SK-N-SH treated with all-trans-retinoic acid at 6 μM for 48 hours (cell line): ENCODE measurements at regions not wholly inside any gene's neighbourhood (a gene's known extent, or its start where the extent isn't known, plus 50 kb on each side); places are given as distances from the start of the nearest gene placed in this dataset.

Source experiments
- ATAC-seq: fragments of 200-7000 bp; cut with Tn5 transposase; 3 replicates; pipeline ENCODE4 v1.9.1; 2020; ENCODE audit warnings: mild to moderate bottlenecking, moderate library complexity
- CREB5 ChIP-seq: fragments of 250-450 bp; sonication (Bioruptor Pico); IDR thresholded peaks from 2 replicates; pipeline ENCODE4 v1.5.1; 2020; ENCODE audit warnings: low read depth, mild to moderate bottlenecking, moderate library complexity
- CSDC2 ChIP-seq: fragments of 250-450 bp; sonication (Bioruptor Pico); IDR thresholded peaks from 2 replicates; pipeline ENCODE4 v1.5.0; 2020; ENCODE audit warnings: mild to moderate bottlenecking, moderate library complexity
- ESRRG ChIP-seq: fragments of 250-450 bp; sonication (Bioruptor Pico); IDR thresholded peaks from 2 replicates; pipeline ENCODE4 v1.6.1; 2021; ENCODE audit warnings: mild to moderate bottlenecking
- GLIS3 ChIP-seq: fragments of 250-450 bp; sonication (Bioruptor Pico); IDR thresholded peaks from 2 replicates; pipeline ENCODE4 v1.5.0; 2020; ENCODE audit warnings: mild to moderate bottlenecking, moderate library complexity
- ISL1 ChIP-seq: fragments of 250-450 bp; sonication (Bioruptor Pico); IDR thresholded peaks from 2 replicates; pipeline ENCODE4 v2.1.2; 2022; ENCODE audit warnings: mild to moderate bottlenecking, moderate library complexity
- OSR1 ChIP-seq: fragments of 250-450 bp; sonication (Bioruptor Pico); IDR thresholded peaks from 2 replicates; pipeline ENCODE4 v1.8.0; 2022; ENCODE audit warnings: moderate library complexity, mild to moderate bottlenecking, inconsistent platforms
- POU6F1 ChIP-seq: fragments of 250-450 bp; sonication (Bioruptor Pico); IDR thresholded peaks from 2 replicates; pipeline ENCODE4 v1.8.0; 2021; ENCODE audit warnings: low read depth, mild to moderate bottlenecking, moderate library complexity, borderline replicate concordance
- RARB ChIP-seq: fragments of 250-450 bp; sonication (Bioruptor Pico); IDR thresholded peaks from 2 replicates; pipeline ENCODE4 v1.8.0; 2021; ENCODE audit warnings: mild to moderate bottlenecking, moderate library complexity
- TCF4 ChIP-seq: fragments of 250-450 bp; sonication (Bioruptor Pico); IDR thresholded peaks from 2 replicates; pipeline ENCODE4 v1.8.0; 2021; ENCODE audit warnings: mild to moderate bottlenecking, moderate library complexity, borderline replicate concordance
- TSHZ2 ChIP-seq: fragments of 250-450 bp; sonication (Bioruptor Pico); IDR thresholded peaks from 2 replicates; pipeline ENCODE4 v1.5.0; 2020; ENCODE audit warnings: mild to moderate bottlenecking, moderate library complexity
- ZC3H10 ChIP-seq: fragments of 250-450 bp; sonication (Bioruptor Pico); IDR thresholded peaks from 2 replicates; pipeline ENCODE4 v1.5.1; 2021; ENCODE audit warnings: mild to moderate bottlenecking, moderate library complexity
- ZFP3 ChIP-seq: fragments of 250-450 bp; sonication (Bioruptor Pico); IDR thresholded peaks from 2 replicates; pipeline ENCODE4 v1.5.0; 2020; ENCODE audit warnings: mild to moderate bottlenecking, moderate library complexity
- ZFP30 ChIP-seq: fragments of 450-650 bp; formaldehyde crosslinking; IDR thresholded peaks from 2 replicates; pipeline ENCODE4 v1.5.0; 2022; ENCODE audit warnings: mild to moderate bottlenecking, moderate library complexity
- ZNF565 ChIP-seq: fragments of 450-650 bp; formaldehyde crosslinking; conservative IDR thresholded peaks from 2 replicates; pipeline ENCODE4 v1.5.0; 2020; ENCODE audit warnings: low read depth, mild to moderate bottlenecking, moderate library complexity
- ZNF70 ChIP-seq: fragments of 450-650 bp; formaldehyde crosslinking; IDR thresholded peaks from 2 replicates; pipeline ENCODE4 v1.5.0; 2020; ENCODE audit warnings: mild to moderate bottlenecking, moderate library complexity
- ZNF8 ChIP-seq: fragments of 450-650 bp; formaldehyde crosslinking; IDR thresholded peaks from 2 replicates; pipeline ENCODE4 v1.5.0; 2020; ENCODE audit warnings: mild to moderate bottlenecking, moderate library complexity

GRCh38 chr14:101072531-101072930, 169.0 kb upstream of the RTL1 start (continued):
- TF ChIP-seq TSHZ2 (CRISPR knock-in tag) (no peak), ZNF565 (CRISPR knock-in tag) (no peak), CSDC2 (CRISPR knock-in tag) (no peak), ZNF8 (no peak), ZFP3 (CRISPR knock-in tag) (no peak), OSR1 (CRISPR knock-in tag) (no peak)

GRCh38 chr14:101072945-101073597, 169.5 kb upstream of the RTL1 start:
- TF ChIP-seq CREB5 (CRISPR knock-in tag) (peak; percentile 64; the same call in 1 of the 2 replicates), ZNF70 (CRISPR knock-in tag) (no peak), TSHZ2 (CRISPR knock-in tag) (no peak; the same call in 1 of the 2 replicates), GLIS3 (CRISPR knock-in tag) (no peak), CSDC2 (CRISPR knock-in tag) (no peak), ISL1 (CRISPR knock-in tag) (0 out of 2 replicates have a peak, but pooled peaks have one; percentile 27)
- ATAC-seq: peak; percentile 96

- TF ChIP-seq ESRRG (CRISPR knock-in tag) (no peak), TSHZ2 (CRISPR knock-in tag) (no peak), OSR1 (CRISPR knock-in tag) (no peak), CREB5 (CRISPR knock-in tag) (no peak), TCF4 (no peak)
- no peak for ATAC-seq
Observed at GRCh38 chr14:101073598-101073965, 170.1 kb upstream of the RTL1 start.

- ATAC-seq: no peak
- TF ChIP-seq ZC3H10 (CRISPR knock-in tag): no peak
- no peak for TF ChIP-seq OSR1 (CRISPR knock-in tag)
- TF ChIP-seq TSHZ2 (CRISPR knock-in tag): no peak
- no peak for TF ChIP-seq ZFP30 (CRISPR knock-in tag)
- TF ChIP-seq POU6F1 (CRISPR knock-in tag): no peak
- TF ChIP-seq ZNF565 (CRISPR knock-in tag): no peak
- no peak for TF ChIP-seq ESRRG (CRISPR knock-in tag)
- TF ChIP-seq RARB (CRISPR knock-in tag): no peak
Observed at GRCh38 chr14:101074196-101075024, 170.9 kb upstream of the RTL1 start.
